ENCODE measurements at regions not wholly inside any gene's neighbourhood (a gene's known extent, or its start where the extent isn't known, plus 50 kb on each side); places are given as distances from the start of the nearest gene placed in this dataset.

GRCh38 chr10:107650939-107651338 lies 486.4 kb upstream of the SORCS1 start:
- no peak overlapping the region for H3K27ac Mint-ChIP-seq (ENCODE audit: low read depth, unreplicated experiment)
- TF ChIP-seq, protein P1, sequence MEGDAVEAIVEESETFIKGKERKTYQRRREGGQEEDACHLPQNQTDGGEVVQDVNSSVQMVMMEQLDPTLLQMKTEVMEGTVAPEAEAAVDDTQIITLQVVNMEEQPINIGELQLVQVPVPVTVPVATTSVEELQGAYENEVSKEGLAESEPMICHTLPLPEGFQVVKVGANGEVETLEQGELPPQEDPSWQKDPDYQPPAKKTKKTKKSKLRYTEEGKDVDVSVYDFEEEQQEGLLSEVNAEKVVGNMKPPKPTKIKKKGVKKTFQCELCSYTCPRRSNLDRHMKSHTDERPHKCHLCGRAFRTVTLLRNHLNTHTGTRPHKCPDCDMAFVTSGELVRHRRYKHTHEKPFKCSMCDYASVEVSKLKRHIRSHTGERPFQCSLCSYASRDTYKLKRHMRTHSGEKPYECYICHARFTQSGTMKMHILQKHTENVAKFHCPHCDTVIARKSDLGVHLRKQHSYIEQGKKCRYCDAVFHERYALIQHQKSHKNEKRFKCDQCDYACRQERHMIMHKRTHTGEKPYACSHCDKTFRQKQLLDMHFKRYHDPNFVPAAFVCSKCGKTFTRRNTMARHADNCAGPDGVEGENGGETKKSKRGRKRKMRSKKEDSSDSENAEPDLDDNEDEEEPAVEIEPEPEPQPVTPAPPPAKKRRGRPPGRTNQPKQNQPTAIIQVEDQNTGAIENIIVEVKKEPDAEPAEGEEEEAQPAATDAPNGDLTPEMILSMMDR (IDR thresholded peaks at IDR 0.05; ENCODE audit: unreplicated experiment): no peak
- H3K9me3 Mint-ChIP-seq (ENCODE audit: unreplicated experiment): no peaks in the 10 kb centered on the region
- H3K4me1 Mint-ChIP-seq (ENCODE audit: insufficient read depth, unreplicated experiment): peaks cover 6% of the 10 kb centered on the region
- BruUV-seq (replicated peaks): no TSS peak
- no peaks in the 10 kb centered on the region for H3K27me3 Mint-ChIP-seq (ENCODE audit: insufficient read depth, unreplicated experiment)
- intact Hi-C loops (cut with micrococcal nuclease): no loop called here
- ChIA-PET POLR2A (interaction anchor here (1.4 kb wide), 1 partner anchor 11 kb away, joined by 3 read pairs; no protein-coding TSS in a partner anchor), CTCF (no interaction called here)
- no peaks in the 10 kb centered on the region for H3K36me3 Mint-ChIP-seq (ENCODE audit: insufficient read depth, unreplicated experiment)
- DNase-seq (ENCODE audit: unreplicated experiment): no peak
- H3K4me3 Mint-ChIP-seq (ENCODE audit: unreplicated experiment): no peak overlapping the region

GRCh38 chr10:107649249-107649648 lies 484.7 kb upstream of the SORCS1 start:
- Mint-ChIP-seq H3K36me3 (ENCODE audit: insufficient read depth, unreplicated experiment) (no peaks in the 10 kb centered on the region), H3K27me3 (ENCODE audit: insufficient read depth, unreplicated experiment) (no peaks in the 10 kb centered on the region), H3K4me3 (ENCODE audit: unreplicated experiment) (no peak overlapping the region), H3K4me1 (ENCODE audit: insufficient read depth, unreplicated experiment) (peaks cover 8% of the 10 kb centered on the region), H3K9me3 (ENCODE audit: unreplicated experiment) (no peaks in the 10 kb centered on the region), H3K27ac (ENCODE audit: low read depth, unreplicated experiment) (no peak overlapping the region)
- CTCF ChIA-PET: interaction anchor here (0.6 kb wide), 1 partner anchor 410 kb away, joined by 3 read pairs; no protein-coding TSS in a partner anchor
- intact Hi-C loops (cut with micrococcal nuclease): no loop called here
- POLR2A ChIA-PET: no interaction called here
- no TSS peak for BruUV-seq (replicated peaks)
- DNase-seq (ENCODE audit: unreplicated experiment): no peak
- TF ChIP-seq, protein P1 (IDR thresholded peaks at IDR 0.05; ENCODE audit: unreplicated experiment): no peak

GRCh38 chr10:107647462-107647861 lies 483.0 kb upstream of the SORCS1 start:
- TF ChIP-seq, protein P1 (IDR thresholded peaks at IDR 0.05; ENCODE audit: unreplicated experiment): no peak
- intact Hi-C loops (cut with micrococcal nuclease): no loop called here
- DNase-seq (ENCODE audit: unreplicated experiment): no peak
- peaks cover 10% of the 10 kb centered on the region for H3K4me1 Mint-ChIP-seq (ENCODE audit: insufficient read depth, unreplicated experiment)
- H3K27ac Mint-ChIP-seq (ENCODE audit: low read depth, unreplicated experiment): no peak overlapping the region
- ChIA-PET CTCF (no interaction called here), POLR2A (no interaction called here)
- no TSS peak for BruUV-seq (replicated peaks)
- no peaks in the 10 kb centered on the region for H3K36me3 Mint-ChIP-seq (ENCODE audit: insufficient read depth, unreplicated experiment)
- H3K27me3 Mint-ChIP-seq (ENCODE audit: insufficient read depth, unreplicated experiment): no peaks in the 10 kb centered on the region
- no peaks in the 10 kb centered on the region for H3K9me3 Mint-ChIP-seq (ENCODE audit: unreplicated experiment)
- no peak overlapping the region for H3K4me3 Mint-ChIP-seq (ENCODE audit: unreplicated experiment)

- TF ChIP-seq, protein P1 (IDR thresholded peaks at IDR 0.05; ENCODE audit: unreplicated experiment): no peak
- Mint-ChIP-seq H3K27me3 (ENCODE audit: insufficient read depth, unreplicated experiment) (no peaks in the 10 kb centered on the region), H3K4me1 (ENCODE audit: insufficient read depth, unreplicated experiment) (no peaks in the 10 kb centered on the region), H3K36me3 (ENCODE audit: insufficient read depth, unreplicated experiment) (no peaks in the 10 kb centered on the region), H3K27ac (ENCODE audit: low read depth, unreplicated experiment) (no peak overlapping the region), H3K4me3 (ENCODE audit: unreplicated experiment) (no peak overlapping the region), H3K9me3 (ENCODE audit: unreplicated experiment) (no peaks in the 10 kb centered on the region)
- BruUV-seq (replicated peaks): no TSS peak
- intact Hi-C loops (cut with micrococcal nuclease): no loop called here
- POLR2A ChIA-PET: no interaction called here
- no peak for DNase-seq (ENCODE audit: unreplicated experiment)
- CTCF ChIA-PET: no interaction called here
Observed at GRCh38 chr10:107631876-107632275, 467.4 kb upstream of the SORCS1 start.

Measured in MCF 10A (cell line).